Lower leg skin (tissue), 4 donors: ENCODE measurements at regions not wholly inside any gene's neighbourhood (a gene's known extent, or its start where the extent isn't known, plus 50 kb on each side); places are given as distances from the start of the nearest gene placed in this dataset.
"Not testable (repeated sequence)": the region's sequence is repeated elsewhere in the genome, so short reads cannot be mapped to it uniquely, and the experiment has no call there.

ENCODE experiments used
- DNase-seq, 2 donors: peaks; one replicate each; pipeline ENCODE4 v3.0.0-alpha.2; 2019; ENCODE audit warnings: low spot score in 2 of 2
- H3K4me3 ChIP-seq: fragments of 200-600 bp; sonication (generic); 2 replicates; pipeline ENCODE4 v1.5.1; 2017; ENCODE audit warnings: mild to moderate bottlenecking, low read depth; ENCODE audit not compliant: poor library complexity, severe bottlenecking
- POLR2A ChIP-seq, 2 donors: fragments of 450-650 bp; IDR thresholded peaks; one replicate each; pipeline ENCODE4 v1.6.1; 2016 to 2017; ENCODE audit warnings: antibody characterized with exemption in 2 of 2, mild to moderate bottlenecking in 1 of 2, moderate library complexity in 1 of 2
- WGBS, 2 donors: methylation state at CpG; one replicate each; pipeline ENCODE4 v1.1.5; 2018; 5-methylcytosine and 5-hydroxymethylcytosine counted together
- intact Hi-C: fragments of 100-400 bp; cut with DNase I; formaldehyde crosslinking; loops from one replicate; pipeline ENCODE4 v1.15.0; 2023; ENCODE audit warnings: low total_unique reads
- TF ChIP-seq, protein P1 (sequence below), 3 donors: fragments of 450-650 bp; IDR thresholded peaks; one replicate each; pipeline ENCODE4 v1.5.1; 2016; ENCODE audit warnings: antibody characterized with exemption in 3 of 3, mild to moderate bottlenecking in 3 of 3, moderate library complexity in 2 of 3

DNA sequence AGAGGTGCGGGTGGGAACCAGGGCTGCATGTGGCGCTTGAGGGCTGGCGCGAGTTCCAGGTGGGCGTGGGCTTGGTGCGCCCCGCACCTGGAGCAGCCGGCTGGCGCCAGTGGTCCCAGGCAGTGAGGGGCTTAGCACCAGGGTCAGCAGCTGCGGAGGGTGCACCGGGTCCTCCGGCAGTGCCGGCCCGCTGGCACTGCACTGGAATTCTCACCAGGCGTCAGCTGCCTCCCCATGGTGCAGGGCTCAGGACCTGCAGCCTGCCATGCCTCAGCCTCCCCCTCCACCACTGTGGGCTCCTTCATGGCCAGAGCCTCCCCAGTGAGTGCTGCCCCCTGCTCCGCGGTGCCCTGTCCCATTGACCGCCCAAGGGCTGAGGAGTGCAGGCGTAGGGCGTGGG is 174.0 kb downstream of the ADAM29 start:
- 98% methylated on average over 10 to 20 of the region's 20 CpGs for WGBS, 2 donors
- DNase-seq = no peak

DNA sequence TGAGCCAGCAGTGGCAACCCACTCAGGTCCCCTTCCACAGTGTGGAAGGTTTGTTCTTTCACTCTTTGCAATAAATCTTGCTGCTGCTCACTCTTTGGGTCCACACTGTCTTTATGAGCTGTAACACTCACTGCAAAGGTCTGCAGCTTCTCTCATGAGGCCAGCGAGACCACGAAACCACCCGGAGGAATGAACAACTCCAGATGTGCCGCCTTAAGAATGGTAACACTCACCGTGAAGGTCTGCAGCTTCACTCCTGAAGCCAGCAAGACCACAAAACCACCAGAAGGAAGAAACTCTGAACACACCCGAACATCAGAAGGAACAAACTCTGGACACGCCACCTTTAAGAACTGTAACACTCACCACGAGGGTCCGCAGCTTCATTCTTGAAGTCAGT is 174.9 kb downstream of the ADAM29 start:
- intact Hi-C loops, H3K4me3 ChIP-seq, DNase-seq: not testable (repeated sequence)
- 88 to 89% methylated on average over 9 of the region's 9 CpGs for WGBS, 2 donors

More for the DNA sequence above, 174.0 kb downstream of the ADAM29 start:
- H3K4me3 ChIP-seq = no peak overlapping the region
- intact Hi-C loops = no loop called here
- TF ChIP-seq POLR2A (IDR thresholded peaks at IDR 0.05) = no peak
- TF ChIP-seq, protein P1, sequence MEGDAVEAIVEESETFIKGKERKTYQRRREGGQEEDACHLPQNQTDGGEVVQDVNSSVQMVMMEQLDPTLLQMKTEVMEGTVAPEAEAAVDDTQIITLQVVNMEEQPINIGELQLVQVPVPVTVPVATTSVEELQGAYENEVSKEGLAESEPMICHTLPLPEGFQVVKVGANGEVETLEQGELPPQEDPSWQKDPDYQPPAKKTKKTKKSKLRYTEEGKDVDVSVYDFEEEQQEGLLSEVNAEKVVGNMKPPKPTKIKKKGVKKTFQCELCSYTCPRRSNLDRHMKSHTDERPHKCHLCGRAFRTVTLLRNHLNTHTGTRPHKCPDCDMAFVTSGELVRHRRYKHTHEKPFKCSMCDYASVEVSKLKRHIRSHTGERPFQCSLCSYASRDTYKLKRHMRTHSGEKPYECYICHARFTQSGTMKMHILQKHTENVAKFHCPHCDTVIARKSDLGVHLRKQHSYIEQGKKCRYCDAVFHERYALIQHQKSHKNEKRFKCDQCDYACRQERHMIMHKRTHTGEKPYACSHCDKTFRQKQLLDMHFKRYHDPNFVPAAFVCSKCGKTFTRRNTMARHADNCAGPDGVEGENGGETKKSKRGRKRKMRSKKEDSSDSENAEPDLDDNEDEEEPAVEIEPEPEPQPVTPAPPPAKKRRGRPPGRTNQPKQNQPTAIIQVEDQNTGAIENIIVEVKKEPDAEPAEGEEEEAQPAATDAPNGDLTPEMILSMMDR (IDR thresholded peaks at IDR 0.05) = no peak

DNA sequence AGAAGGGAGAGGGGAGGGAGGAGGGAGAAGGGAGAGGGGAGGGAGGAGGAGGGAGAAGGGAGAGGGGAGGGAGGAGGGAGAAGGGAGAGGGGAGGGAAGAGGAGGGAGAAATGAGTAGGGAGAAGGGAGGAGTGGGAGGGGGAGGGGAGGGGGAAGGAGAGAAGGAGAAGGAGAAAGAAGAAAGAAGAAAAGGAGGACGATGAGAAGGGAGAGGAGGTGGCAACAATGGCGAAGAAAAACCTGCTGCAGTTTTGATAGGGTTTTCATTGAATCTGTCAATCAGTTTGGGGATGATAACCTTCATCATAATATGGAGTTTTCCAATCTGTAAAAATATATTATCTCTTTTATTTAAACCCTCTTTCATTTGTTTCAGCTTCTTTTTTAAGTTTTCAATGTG is 185.2 kb downstream of the ADAM29 start:
- intact Hi-C loops = no loop called here
- no peak for DNase-seq
- H3K4me3 ChIP-seq = no peak overlapping the region
- TF ChIP-seq, protein P1 (IDR thresholded peaks at IDR 0.05) = no peak
- TF ChIP-seq POLR2A (IDR thresholded peaks at IDR 0.05) = no peak
- WGBS, 2 donors = 84 to 88% methylated on average over 2 of the region's 2 CpGs

DNA sequence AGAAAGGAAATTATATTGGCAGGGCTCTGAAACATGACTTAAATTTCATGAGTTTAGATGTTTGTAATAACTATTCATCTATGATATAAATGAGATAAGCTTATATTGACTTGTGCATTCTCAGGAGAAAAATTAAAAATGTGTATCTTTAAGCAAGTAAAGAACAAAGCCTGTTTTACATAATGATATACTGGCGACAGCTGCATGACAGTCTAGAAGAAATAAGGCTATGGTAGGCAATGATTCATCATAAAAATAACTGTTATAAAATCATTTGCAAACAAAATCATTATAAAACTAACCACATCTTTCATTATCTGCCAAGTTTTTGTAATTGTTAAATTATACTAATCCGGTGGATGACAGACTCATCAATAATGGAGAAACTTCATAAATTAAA is 188.1 kb downstream of the ADAM29 start:
- TF ChIP-seq POLR2A (IDR thresholded peaks at IDR 0.05) = no peak
- TF ChIP-seq, protein P1 (IDR thresholded peaks at IDR 0.05) = no peak
- WGBS, 2 donors = 34 to 36% methylated on average over 2 of the region's 2 CpGs
- intact Hi-C loops = no loop called here
- no peak for DNase-seq
- H3K4me3 ChIP-seq = no peak overlapping the region

DNA sequence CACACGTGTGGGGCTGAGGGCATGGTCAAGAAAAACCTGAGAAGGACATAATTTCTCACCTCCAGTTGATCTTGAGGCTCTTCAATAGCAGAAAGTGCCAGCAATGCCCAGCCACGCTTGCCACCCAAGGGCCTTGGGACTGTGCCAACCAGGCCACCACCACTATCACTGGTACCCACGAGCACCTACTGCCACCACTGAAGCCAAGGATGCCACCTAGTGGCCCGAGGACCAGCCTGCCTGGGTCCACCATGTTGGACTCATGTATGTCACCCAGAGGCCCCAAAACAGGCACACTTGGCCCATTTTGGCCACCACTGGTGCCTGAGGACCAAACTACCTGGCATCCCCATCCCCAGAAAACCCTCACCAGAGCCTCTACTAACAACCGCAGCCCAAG is 191.8 kb downstream of the ADAM29 start:
- H3K4me3 ChIP-seq = no peak overlapping the region
- TF ChIP-seq, protein P1 (IDR thresholded peaks at IDR 0.05) = no peak
- no peak for TF ChIP-seq POLR2A (IDR thresholded peaks at IDR 0.05)
- intact Hi-C loops = no loop called here
- DNase-seq = no peak
- WGBS, 2 donors = 83 to 88% methylated on average over 5 of the region's 5 CpGs

DNA sequence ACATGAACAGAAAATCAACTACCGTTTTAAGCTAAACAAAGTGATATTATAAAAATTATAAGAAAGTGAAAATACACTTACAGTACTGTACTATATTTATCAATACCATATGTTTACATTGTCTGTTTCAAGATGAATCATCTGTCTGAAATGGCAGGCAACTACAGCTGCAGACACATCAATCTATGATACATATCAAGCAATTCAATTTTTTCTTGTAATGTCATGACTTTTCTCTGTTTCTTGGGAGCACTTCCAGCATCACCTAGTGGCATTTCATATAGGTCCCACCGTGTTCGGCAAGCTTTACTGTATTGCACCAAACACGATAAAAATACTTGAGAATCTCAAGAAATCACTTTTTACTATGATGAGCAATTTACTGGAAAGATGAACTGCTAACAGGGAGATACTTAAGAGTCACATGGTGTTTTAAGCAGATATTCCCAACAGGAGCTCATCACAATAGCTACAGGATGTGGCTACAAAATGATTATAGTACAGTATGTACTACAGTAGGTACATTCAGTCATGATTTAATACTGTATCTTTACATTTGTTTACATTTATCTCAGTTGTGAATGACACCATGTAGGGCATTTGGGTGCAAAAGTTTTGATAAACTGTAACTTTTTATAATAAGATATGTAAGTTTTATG is 207.4 kb downstream of the ADAM29 start:
- 88 to 95% methylated on average over 4 of the region's 4 CpGs for WGBS, 2 donors
- H3K4me3 ChIP-seq = no peak overlapping the region
- intact Hi-C loops = no loop called here
- TF ChIP-seq, protein P1 (IDR thresholded peaks at IDR 0.05) = no peak
- no peak for TF ChIP-seq POLR2A (IDR thresholded peaks at IDR 0.05)
- DNase-seq = no peak
